ENCODE measurements at regions not wholly inside any gene's neighbourhood (a gene's known extent, or its start where the extent isn't known, plus 50 kb on each side); places are given as distances from the start of the nearest gene placed in this dataset.

DNA sequence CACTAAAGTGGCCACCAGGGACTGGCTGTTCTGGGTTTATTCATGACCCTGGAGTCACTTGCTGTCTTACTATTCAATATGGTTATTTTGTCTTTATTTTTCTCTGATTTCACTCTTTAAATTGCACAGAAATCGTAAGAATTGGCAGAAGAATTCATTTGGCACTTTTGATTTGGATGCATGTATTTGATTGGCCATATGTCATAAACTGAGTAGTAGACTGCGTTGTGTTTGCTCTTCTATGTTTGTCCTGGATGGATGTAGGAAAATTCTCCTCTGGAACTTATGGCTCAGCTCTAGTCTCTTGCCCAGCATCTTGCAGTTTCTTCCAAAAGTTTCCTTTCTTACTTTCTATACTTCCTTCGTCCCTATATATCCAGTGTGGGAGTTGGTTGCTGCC is 452.7 kb downstream of the GATA3 start:
- TF ChIP-seq EP300 (IDR thresholded peaks at IDR 0.05; ENCODE audit: borderline replicate concordance) (no peak), TAF1 (IDR thresholded peaks at IDR 0.05; ENCODE audit: low read depth) (no peak), FOXM1 (IDR thresholded peaks at IDR 0.05; ENCODE audit: borderline replicate concordance, low read depth) (no peak), TEAD4 (IDR thresholded peaks at IDR 0.05) (no peak), RAD21 (IDR thresholded peaks at IDR 0.05; ENCODE audit: low read depth) (no peak), USF1 (IDR thresholded peaks at IDR 0.05) (no peak), YY1 (IDR thresholded peaks at IDR 0.05; ENCODE audit: low read depth) (no peak), CEBPB (IDR thresholded peaks at IDR 0.05) (no peak), TCF12 (IDR thresholded peaks at IDR 0.05; ENCODE audit: low read depth) (no peak), NFIC (IDR thresholded peaks at IDR 0.05) (no peak), EGR1 (IDR thresholded peaks at IDR 0.05) (no peak), CREB1 (IDR thresholded peaks at IDR 0.05; ENCODE audit: low read depth) (no peak)
- TF ChIP-seq, protein P1, sequence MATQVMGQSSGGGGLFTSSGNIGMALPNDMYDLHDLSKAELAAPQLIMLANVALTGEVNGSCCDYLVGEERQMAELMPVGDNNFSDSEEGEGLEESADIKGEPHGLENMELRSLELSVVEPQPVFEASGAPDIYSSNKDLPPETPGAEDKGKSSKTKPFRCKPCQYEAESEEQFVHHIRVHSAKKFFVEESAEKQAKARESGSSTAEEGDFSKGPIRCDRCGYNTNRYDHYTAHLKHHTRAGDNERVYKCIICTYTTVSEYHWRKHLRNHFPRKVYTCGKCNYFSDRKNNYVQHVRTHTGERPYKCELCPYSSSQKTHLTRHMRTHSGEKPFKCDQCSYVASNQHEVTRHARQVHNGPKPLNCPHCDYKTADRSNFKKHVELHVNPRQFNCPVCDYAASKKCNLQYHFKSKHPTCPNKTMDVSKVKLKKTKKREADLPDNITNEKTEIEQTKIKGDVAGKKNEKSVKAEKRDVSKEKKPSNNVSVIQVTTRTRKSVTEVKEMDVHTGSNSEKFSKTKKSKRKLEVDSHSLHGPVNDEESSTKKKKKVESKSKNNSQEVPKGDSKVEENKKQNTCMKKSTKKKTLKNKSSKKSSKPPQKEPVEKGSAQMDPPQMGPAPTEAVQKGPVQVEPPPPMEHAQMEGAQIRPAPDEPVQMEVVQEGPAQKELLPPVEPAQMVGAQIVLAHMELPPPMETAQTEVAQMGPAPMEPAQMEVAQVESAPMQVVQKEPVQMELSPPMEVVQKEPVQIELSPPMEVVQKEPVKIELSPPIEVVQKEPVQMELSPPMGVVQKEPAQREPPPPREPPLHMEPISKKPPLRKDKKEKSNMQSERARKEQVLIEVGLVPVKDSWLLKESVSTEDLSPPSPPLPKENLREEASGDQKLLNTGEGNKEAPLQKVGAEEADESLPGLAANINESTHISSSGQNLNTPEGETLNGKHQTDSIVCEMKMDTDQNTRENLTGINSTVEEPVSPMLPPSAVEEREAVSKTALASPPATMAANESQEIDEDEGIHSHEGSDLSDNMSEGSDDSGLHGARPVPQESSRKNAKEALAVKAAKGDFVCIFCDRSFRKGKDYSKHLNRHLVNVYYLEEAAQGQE (IDR thresholded peaks at IDR 0.05; ENCODE audit: low read depth) = no peak
- TF ChIP-seq, protein P2, sequence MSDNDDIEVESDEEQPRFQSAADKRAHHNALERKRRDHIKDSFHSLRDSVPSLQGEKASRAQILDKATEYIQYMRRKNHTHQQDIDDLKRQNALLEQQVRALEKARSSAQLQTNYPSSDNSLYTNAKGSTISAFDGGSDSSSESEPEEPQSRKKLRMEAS (IDR thresholded peaks at IDR 0.05) = no peak
